Osteocyte (in vitro differentiated cells): ENCODE measurements at regions not wholly inside any gene's neighbourhood (a gene's known extent, or its start where the extent isn't known, plus 50 kb on each side); places are given as distances from the start of the nearest gene placed in this dataset.

Source experiments
- DNase-seq: peaks from one replicate; pipeline ENCODE4 v3.0.0; 2021; ENCODE audit warnings: mixed read lengths; ENCODE audit not compliant: unreplicated experiment; ENCODE audit errors: extremely low spot score
- H3K27ac Mint-ChIP-seq: one replicate; pipeline ENCODE4 v1.8.0; 2021; ENCODE audit warnings: mild to moderate bottlenecking, mixed read lengths; ENCODE audit not compliant: unreplicated experiment
- H3K27me3 Mint-ChIP-seq: one replicate; pipeline ENCODE4 v1.8.0; 2021; ENCODE audit warnings: mixed read lengths; ENCODE audit not compliant: unreplicated experiment
- H3K36me3 Mint-ChIP-seq: one replicate; pipeline ENCODE4 v1.8.0; 2021; ENCODE audit warnings: mixed read lengths; ENCODE audit not compliant: unreplicated experiment
- H3K4me1 Mint-ChIP-seq: one replicate; pipeline ENCODE4 v1.8.0; 2021; ENCODE audit warnings: mixed read lengths; ENCODE audit not compliant: unreplicated experiment
- H3K4me3 Mint-ChIP-seq: one replicate; pipeline ENCODE4 v1.8.0; 2021; ENCODE audit warnings: mild to moderate bottlenecking, moderate library complexity, mixed read lengths; ENCODE audit not compliant: unreplicated experiment
- H3K9me3 Mint-ChIP-seq: one replicate; pipeline ENCODE4 v1.8.0; 2021; ENCODE audit warnings: mixed read lengths; ENCODE audit not compliant: unreplicated experiment
- TF ChIP-seq, protein P1 (sequence below): fragments of 200-600 bp; sonication (generic); IDR thresholded peaks from 2 replicates; pipeline ENCODE4 v1.5.0; 2021; ENCODE audit warnings: antibody characterized with exemption, mild to moderate bottlenecking, moderate library complexity

DNA sequence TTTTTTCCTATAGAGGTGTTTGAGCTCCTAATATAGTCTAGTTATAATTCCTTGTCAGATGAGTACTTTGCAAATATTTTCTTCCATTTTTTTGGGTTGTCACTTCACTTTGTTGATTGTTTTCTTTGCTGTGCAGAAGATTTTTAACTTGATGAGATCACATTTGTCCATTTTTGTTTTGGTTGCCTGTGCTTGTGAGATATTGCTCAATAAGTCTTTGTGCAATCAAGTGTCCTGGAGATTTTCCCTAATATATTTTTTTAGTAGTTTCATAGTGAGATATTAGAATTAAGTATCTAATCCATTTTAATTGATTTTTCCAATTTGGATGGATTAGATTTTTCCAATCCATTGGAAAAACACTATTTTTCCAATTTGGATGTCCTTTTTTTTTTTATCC, 1395.5 kb downstream of the PLA2G4A start:
- TF ChIP-seq, protein P1, sequence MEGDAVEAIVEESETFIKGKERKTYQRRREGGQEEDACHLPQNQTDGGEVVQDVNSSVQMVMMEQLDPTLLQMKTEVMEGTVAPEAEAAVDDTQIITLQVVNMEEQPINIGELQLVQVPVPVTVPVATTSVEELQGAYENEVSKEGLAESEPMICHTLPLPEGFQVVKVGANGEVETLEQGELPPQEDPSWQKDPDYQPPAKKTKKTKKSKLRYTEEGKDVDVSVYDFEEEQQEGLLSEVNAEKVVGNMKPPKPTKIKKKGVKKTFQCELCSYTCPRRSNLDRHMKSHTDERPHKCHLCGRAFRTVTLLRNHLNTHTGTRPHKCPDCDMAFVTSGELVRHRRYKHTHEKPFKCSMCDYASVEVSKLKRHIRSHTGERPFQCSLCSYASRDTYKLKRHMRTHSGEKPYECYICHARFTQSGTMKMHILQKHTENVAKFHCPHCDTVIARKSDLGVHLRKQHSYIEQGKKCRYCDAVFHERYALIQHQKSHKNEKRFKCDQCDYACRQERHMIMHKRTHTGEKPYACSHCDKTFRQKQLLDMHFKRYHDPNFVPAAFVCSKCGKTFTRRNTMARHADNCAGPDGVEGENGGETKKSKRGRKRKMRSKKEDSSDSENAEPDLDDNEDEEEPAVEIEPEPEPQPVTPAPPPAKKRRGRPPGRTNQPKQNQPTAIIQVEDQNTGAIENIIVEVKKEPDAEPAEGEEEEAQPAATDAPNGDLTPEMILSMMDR: no peak
- DNase-seq: no peak
- Mint-ChIP-seq H3K4me3 (no peak overlapping the region), H3K27me3 (no peaks in the 10 kb centered on the region), H3K4me1 (peaks cover 3% of the 10 kb centered on the region), H3K9me3 (peaks cover 14% of the 10 kb centered on the region), H3K36me3 (peaks cover 4% of the 10 kb centered on the region), H3K27ac (no peak overlapping the region)

DNA sequence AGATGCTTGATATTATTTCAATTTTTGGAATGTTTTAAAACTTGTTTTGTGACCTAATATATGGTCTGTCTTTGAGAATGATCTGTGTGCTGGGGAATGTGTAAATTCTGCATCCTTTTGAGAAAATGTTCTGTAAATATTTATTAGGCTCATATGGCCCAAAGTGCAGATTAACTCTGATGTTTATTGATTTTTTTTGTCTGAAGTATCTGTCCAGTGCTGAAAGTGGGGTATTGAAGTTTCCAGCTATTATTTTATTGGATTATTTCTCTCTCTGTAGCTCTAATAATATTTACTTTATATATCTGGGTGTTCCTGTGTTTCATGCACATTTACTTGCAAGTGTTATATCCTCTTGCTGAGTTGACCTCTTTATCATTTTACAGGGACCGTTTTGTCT, 1397.2 kb downstream of the PLA2G4A start:
- TF ChIP-seq, protein P1: no peak

DNA sequence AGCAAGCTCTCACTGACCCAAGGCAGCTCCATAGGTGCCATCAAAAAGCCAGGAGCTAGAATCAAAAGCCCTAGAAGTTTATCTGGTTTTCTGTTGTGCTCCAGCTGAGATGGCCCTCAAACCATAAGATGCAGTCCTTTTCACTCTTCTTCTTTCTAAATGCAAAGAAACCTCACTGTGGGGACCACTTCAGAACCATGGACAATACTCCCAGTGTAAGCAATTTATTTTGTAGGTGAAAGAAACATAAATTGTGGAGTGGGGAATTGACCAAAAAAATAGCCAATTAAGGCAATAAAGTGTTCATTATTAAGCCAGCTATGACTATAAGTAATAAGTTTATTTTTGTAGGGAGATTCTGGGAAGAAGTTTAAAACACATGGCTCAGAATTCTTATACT, 1399.9 kb downstream of the PLA2G4A start:
- Mint-ChIP-seq H3K4me1 (no peaks in the 10 kb centered on the region), H3K27me3 (no peaks in the 10 kb centered on the region), H3K4me3 (no peak overlapping the region), H3K9me3 (peaks cover 9% of the 10 kb centered on the region), H3K27ac (no peak overlapping the region), H3K36me3 (peaks cover 4% of the 10 kb centered on the region)
- no peak for DNase-seq
- TF ChIP-seq, protein P1: no peak

More for the DNA sequence above, 1397.2 kb downstream of the PLA2G4A start:
- no peak for DNase-seq
- H3K9me3 Mint-ChIP-seq: peaks cover 14% of the 10 kb centered on the region
- no peaks in the 10 kb centered on the region for H3K4me1 Mint-ChIP-seq
- no peak overlapping the region for H3K27ac Mint-ChIP-seq
- peaks cover 4% of the 10 kb centered on the region for H3K36me3 Mint-ChIP-seq
- no peak overlapping the region for H3K4me3 Mint-ChIP-seq
- H3K27me3 Mint-ChIP-seq: no peaks in the 10 kb centered on the region

DNA sequence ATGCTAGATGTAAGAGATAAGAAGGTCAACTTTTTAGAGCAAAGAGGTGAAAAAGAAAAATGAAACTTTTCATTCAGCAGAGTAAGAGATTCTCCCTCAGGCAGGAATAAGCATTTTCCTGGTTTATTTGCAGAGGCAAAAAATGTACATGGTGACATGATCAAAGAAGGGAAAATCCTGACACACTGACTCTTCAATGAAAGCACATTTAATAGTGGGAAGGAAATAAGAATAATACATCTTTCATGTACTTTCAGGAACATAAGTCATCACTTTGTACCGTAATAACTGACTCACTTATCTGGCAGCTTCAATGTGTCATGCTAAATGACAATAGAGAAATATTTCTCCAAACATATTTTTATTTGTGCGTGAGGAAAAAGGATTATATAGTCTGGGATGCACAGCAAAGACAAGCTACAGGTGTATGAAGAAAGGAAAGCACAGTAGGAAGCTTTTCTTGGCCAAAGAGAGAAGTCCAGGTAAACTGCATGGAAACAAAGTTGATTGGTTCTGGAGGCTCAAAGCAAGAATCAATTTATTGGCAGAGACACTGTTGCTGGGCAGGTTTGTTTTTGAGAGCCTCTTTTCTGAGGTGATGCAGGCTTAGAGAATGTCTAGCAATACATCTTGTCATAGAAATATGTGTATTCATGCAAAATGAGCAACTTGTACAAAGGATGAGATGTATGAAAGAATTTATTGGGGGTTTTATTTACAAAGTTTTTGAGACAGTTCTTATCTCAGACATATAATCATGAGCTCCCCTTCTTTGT, 1409.0 kb downstream of the PLA2G4A start:
- no peaks in the 10 kb centered on the region for H3K36me3 Mint-ChIP-seq
- H3K27me3 Mint-ChIP-seq: no peaks in the 10 kb centered on the region
- H3K4me3 Mint-ChIP-seq: no peak overlapping the region
- no peaks in the 10 kb centered on the region for H3K9me3 Mint-ChIP-seq
- peaks cover 13% of the 10 kb centered on the region for H3K4me1 Mint-ChIP-seq
- TF ChIP-seq, protein P1: no peak
- no peak for DNase-seq
- H3K27ac Mint-ChIP-seq: no peak overlapping the region

DNA sequence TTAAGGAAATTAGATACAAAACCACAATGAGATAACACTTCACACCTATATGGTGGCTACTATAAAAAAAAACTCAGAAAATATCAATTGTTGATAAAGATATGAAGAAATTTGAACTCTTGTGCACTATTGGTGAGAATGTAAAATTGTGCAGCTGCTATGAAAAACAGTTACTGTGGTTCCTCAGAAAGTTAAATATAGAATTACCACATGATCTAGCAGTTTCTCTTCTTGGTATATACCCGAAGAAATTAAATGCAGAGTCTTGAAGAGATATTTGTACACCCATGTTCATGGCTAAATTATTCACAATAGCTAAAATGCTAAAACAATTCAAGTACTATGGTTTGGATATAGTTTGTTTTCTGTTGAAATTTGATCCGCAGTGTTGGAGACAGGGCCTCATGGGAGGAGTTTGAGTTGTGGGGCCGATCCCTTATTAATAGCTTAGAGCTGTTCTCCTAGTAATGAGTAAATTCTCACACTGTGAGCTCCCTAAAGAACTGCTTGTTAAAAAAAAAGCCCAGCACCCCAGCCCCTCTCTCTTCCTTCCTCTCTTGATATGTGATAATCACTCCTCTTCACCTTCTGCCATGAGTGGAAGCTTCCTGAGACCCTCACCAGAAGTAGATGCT, 1412.1 kb downstream of the PLA2G4A start:
- no peak for DNase-seq
- Mint-ChIP-seq H3K27me3 (no peaks in the 10 kb centered on the region), H3K27ac (no peak overlapping the region), H3K4me3 (no peak overlapping the region), H3K9me3 (no peaks in the 10 kb centered on the region), H3K4me1 (peaks cover 13% of the 10 kb centered on the region), H3K36me3 (no peaks in the 10 kb centered on the region)
- TF ChIP-seq, protein P1: no peak
